HuH-7 (cell line): ENCODE measurements at regions not wholly inside any gene's neighbourhood (a gene's known extent, or its start where the extent isn't known, plus 50 kb on each side); places are given as distances from the start of the nearest gene placed in this dataset.

Source experiments
- DNase-seq: peaks from one replicate; pipeline ENCODE4 v3.0.0; 2011; ENCODE audit warnings: low spot score

GRCh38 chr13:103326326-103326725 lies 260.1 kb upstream of the SLC10A2 start:
- DNase-seq: no peak

- no peak for DNase-seq
These were observed 259.5 kb upstream of the SLC10A2 start for GRCh38 chr13:103325672-103326071.

DNA sequence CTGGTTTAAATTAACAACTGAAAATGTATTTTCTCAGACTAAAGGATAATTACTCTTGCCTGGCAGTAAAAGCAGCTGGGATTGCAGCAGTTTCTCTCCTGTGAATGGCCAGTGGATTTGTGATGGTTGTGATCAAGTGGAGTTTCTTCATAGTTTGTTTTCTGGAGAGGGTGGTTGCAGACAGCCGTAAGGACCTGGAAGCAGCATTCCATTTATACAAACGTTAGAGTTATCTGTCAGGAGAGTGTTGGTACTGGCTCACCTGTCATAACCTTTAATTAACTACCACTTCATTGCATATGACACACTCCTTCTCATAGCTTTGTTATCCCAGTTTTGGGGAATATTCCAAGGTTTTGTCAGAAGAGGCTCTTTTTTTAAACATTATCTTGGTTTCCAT lies 258.4 kb upstream of the SLC10A2 start:
- no peak for DNase-seq

DNA sequence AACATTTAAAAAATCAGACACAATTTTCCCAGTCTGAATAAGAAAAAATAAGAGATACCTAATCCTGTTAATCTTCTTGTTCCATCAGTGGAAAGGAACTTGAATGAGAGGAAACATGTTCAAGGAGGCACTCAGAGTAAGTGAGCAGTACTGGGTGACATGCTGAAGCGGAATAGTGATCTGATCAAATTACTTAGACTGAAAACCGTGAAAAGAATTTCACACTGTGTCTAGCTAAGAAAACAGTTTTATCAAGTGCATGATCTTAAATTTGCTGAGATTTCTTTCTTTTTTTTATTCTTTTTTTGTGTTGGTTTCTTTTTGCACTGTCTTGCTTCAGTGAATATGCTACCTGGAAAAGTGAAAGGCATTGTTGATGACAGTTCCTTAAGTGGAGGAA lies 249.5 kb upstream of the SLC10A2 start:
- no peak for DNase-seq

DNA sequence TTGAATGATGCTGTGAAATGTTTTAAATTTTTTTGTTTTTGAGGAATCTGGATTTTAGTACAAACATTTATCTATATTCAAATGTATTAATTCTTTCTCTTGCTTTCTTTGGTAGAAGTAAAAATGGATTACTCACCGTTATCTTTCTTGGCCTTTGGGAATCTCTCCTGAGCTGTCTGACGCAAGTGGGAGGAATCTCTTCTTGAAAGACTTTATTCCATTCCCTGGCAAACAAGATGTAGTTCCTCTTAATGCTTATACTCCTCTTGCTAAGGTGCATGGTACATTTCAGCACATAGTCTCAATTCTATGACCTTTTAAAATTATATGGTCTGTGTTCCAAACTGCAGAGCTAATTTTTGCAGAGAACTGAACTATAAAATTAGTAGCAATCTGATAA lies 246.2 kb upstream of the SLC10A2 start:
- DNase-seq: no peak

- DNase-seq: no peak
These were observed 242.4 kb upstream of the SLC10A2 start for GRCh38 chr13:103308667-103309066.

DNA sequence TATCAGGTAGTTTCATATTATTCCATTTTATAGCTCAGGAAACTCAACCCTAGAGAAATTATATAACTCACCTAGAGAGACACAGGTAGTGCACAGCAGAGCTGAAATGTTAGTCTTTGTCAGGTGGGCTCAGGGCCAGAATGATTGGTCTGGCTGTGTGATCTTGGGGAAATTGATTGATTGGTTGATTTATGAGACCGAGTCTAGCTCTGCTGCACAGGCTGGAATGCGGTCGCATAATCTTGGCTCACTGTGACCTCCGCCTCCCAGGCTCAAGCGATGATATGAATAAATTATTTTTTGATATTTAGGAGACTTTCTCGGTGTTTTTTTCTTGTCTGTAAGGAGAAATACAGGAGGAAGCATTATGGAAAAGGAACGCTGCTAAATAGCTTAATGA lies 239.9 kb upstream of the SLC10A2 start:
- DNase-seq: no peak

DNA sequence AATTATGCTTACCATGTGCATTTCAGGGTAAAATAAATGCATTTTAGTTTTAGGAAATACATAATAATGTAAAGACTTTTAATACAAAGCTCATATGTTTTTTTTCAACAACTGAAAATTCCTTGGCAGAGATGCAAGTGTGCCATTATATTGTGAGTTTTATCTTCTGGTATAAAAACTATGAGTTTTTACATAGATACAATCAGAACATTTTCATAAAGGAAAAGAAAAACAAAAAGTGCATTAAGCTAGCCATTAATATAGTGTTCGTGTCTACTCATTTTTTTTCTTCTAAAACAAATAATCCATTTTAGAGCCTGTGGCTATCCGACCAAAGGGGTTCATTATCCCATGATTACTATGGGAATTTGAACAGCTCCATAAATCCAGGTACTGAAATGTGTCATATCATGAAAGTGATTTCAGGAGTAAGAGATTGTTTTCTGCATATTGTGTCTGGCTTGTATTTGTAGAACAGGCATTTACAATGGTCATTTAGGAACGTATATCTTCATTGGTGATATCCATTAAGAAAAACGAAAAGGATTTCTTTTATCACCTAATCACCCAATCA lies 236.9 kb upstream of the SLC10A2 start:
- no peak for DNase-seq

- DNase-seq: no peak
These were observed 236.5 kb upstream of the SLC10A2 start for GRCh38 chr13:103302676-103303075.

DNA sequence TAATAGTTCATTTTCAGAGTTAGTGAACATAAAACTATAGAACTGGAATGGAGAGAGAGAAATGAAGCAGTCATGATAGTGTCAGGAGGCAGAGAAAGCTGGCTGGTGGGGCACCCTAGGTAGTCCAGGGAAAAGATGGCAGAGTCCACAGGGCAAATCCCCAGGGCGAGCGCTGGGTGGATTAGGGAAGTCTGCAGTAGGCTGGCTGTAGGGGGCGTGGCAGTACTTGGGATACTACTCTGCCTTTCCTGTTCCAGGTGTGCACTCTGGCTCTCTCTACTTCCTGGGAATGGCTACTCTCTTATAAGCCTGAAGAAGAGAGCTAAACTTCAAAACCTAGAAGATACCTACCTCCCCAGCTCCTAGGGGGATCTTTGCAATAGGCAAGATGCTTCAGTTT lies 232.9 kb upstream of the SLC10A2 start:
- DNase-seq: no peak

DNA sequence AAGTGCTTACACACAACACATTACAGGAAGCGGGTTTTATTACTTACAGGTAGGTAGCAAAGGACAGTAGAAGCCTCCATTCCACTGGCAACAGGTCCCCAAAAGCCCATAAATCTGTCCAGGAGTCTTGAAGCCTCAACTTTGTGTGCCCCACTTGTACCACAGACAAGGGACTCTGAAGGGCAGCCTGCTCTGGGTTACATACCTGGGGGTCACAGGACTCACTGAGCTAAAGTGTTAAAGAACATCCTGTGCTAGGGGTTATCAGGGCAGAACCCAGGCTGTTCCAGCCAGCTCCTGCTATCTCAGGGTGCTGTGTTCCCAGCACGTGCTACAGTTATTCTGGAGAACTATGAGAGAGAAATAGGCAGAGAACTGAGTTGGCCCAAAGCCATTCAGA lies 230.9 kb upstream of the SLC10A2 start:
- DNase-seq: no peak

DNA sequence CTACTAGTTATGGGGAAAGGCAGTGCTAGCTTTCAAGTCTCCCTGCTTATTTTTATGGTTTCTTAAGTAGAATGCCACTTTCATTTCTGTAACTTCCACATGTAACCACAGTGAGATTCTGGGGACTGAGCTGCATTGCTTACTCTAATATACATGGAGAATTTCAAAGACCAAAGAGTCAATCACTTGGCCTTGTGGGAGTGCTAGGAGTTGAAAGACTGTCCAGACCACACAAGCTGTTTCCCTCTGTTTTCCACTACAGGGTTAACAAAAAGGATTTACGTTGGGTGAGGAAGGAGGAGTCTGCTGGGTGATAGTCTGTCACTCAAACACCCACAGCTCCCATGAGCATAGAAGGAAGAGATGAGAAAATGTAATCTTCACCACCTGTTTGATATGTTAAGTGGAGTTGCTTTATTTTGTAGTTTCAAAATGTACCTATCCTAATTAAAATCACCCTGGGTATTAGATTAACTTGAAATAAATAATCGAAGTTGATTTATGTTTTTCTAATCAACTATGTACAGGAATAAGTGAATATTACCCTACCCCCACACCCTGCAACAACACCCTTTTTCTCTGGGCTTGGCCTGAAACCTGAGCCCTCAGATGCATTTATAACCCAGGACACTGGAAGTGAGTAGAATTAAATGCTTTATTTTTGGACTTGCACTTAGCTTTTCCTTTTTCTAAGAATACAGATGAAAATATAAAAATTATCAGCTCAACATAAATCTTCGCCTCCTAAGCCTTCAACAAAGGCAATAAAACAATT lies 225.8 kb upstream of the SLC10A2 start:
- no peak for DNase-seq

- no peak for DNase-seq
These were observed 225.0 kb upstream of the SLC10A2 start for GRCh38 chr13:103291226-103291625.

DNA sequence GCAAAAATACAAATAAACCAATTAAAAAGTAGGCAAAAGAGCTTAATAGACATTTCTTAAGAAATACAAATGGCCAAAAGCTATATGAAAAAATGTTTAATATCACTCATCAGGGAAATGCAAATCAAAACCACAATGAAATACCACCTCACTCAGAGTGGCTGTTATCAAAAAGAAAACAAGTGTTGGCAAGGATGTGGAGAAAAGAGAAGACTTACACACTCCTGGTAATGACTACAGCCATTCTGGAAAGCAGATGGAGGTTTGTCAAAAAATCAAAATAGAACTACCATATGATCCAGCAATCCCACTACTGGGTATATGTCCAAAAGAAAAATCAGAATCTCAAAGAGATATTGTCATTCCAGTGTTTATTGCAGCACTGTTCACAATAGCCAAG lies 223.5 kb upstream of the SLC10A2 start:
- no peak for DNase-seq

- no peak for DNase-seq
These were observed 221.9 kb upstream of the SLC10A2 start for GRCh38 chr13:103288114-103288513.

DNA sequence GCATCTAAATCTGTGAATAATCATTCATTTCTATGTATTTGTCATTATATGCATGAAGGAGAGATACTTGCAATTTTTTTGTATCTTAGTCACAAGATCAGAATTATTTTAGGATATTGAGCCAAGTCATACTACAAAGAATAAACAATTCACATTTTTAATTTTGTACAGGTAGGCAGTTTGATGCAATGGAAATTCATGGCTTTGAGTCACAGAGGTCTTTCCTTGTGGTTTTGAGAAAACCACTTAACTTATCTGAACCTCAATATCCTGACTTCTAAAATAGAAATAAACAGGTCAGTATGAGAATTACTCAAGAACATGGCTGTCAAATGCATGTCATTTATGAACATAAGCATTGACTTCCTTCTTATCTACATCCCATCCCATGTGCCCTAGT lies 221.4 kb upstream of the SLC10A2 start:
- DNase-seq: no peak

DNA sequence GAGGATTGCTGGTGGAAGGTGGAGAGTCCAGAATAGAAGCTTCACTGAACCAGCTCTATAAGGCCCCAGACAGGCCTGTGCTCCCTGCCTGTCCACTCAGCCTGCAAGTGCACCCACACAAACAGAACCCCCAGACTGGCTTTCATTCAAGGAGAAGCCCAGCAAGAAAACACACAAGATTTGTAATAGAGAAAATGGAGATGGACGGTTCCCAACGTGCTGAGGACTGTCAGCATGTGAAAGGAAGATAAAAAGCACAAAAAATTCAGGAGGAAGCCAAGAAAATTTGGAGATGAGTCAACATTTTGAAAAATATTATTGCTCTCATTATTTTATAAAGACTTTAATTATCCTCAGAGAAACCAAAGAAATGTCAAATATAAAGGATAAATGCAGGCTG lies 218.2 kb upstream of the SLC10A2 start:
- no peak for DNase-seq

DNA sequence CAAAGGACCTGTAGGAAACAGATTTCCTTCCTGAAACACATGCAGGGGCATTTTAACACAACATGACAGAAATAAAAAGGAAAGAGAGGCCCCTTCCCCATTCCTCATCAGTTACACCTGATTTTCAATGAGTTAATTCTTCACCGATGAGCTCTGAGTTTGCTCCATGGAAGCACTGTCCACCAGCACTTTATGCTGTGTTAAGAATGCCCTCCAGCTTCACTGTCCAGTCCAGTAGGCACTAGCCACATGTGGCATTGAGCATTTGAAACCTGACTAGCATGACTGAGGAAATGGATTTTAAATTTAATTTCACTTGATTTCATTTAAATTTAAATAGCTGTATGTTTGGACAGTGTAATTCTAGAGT lies 217.2 kb upstream of the SLC10A2 start:
- no peak for DNase-seq

- no peak for DNase-seq
These were observed 216.6 kb upstream of the SLC10A2 start for GRCh38 chr13:103282571-103283450.

- DNase-seq: no peak
These were observed 211.9 kb upstream of the SLC10A2 start for GRCh38 chr13:103277959-103278694.

DNA sequence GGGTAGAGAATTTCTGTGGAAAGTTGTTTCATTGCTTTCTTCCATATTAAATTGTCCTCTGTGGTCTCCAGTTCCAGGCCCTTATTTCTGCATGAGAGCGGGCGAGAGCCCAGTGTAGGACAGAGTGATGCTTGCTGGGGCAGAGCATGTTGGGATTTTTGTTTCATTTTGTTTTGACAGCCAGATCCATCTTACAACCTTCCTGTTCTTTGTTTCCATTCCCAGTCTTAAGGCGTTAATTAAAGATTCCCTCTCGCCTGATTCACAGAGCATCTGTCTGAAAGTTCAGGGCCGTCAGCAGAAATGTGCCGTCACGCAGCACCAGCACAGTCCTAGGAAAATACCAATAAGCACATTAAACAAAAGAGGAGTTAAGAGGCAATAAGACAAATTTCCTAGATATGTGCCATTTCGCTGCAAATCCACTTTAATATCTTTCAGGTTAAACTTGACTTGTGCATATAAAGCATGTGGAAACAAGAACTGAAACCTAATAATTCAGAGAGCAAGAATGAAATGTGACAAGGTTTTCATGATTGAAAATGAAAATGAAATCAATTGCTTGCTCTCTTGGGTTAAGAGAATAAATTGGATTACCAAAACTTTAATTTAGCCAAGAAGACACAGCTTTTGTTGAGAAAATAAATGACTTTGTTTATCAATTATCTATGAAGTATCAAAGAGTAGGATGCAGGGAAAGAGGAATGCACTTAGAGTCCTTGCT lies 210.7 kb upstream of the SLC10A2 start:
- no peak for DNase-seq

- DNase-seq: no peak
These were observed 209.5 kb upstream of the SLC10A2 start for GRCh38 chr13:103275722-103276121.
